Activated B cell treated with CpG ODN at 0.5 μM for 24 hours (primary cell): ENCODE measurements at regions not wholly inside any gene's neighbourhood (a gene's known extent, or its start where the extent isn't known, plus 50 kb on each side); places are given as distances from the start of the nearest gene placed in this dataset.
"Not testable (repeated sequence)": the region's sequence is repeated elsewhere in the genome, so short reads cannot be mapped to it uniquely, and the experiment has no call there.

ENCODE experiments used
- ATAC-seq: fragments of 200-7000 bp; cut with Tn5 transposase; one replicate; pipeline ENCODE4 v1.10.0; 2021; ENCODE audit warnings: low read depth, mild to moderate bottlenecking, moderate library complexity
- CTCF ChIA-PET: fragments of 350-600 bp; sonication (Branson Sonifier 250); formaldehyde crosslinking; loops from one replicate; lab custom pipeline; 2021; ENCODE audit warnings: antibody characterized with exemption; lab: Charles Lee
- POLR2A ChIA-PET: fragments of 350-600 bp; sonication (Branson Sonifier 250); formaldehyde crosslinking; loops from one replicate; lab custom pipeline; 2021; ENCODE audit warnings: antibody characterized with exemption; lab: Charles Lee
- DNase-seq: peaks from one replicate; pipeline ENCODE4 v3.0.0; 2022
- H3K27ac Mint-ChIP-seq: one replicate; pipeline ENCODE4 v1.8.0; 2020; ENCODE audit warnings: mixed read lengths
- H3K27me3 Mint-ChIP-seq: one replicate; pipeline ENCODE4 v1.8.0; 2021; ENCODE audit warnings: mixed read lengths
- H3K36me3 Mint-ChIP-seq: one replicate; pipeline ENCODE4 v1.8.0; 2021; ENCODE audit warnings: low read depth, mixed read lengths
- H3K4me1 Mint-ChIP-seq: one replicate; pipeline ENCODE4 v1.8.0; 2021; ENCODE audit warnings: mixed read lengths
- H3K4me3 Mint-ChIP-seq: one replicate; pipeline ENCODE4 v1.8.0; 2020; ENCODE audit warnings: mild to moderate bottlenecking, mixed read lengths
- H3K9me3 Mint-ChIP-seq: one replicate; pipeline ENCODE4 v1.8.0; 2020; ENCODE audit warnings: mixed read lengths
- intact Hi-C: fragments of 100-400 bp; cut with micrococcal nuclease; formaldehyde crosslinking; loops from one replicate; pipeline ENCODE4 v1.15.1; 2024
- TF ChIP-seq, protein P1 (sequence below): fragments of 200-600 bp; IDR thresholded peaks from one replicate; pipeline ENCODE4 v1.8.0; 2022; ENCODE audit warnings: antibody characterized with exemption, mild to moderate bottlenecking

- ChIA-PET CTCF (no interaction called here), POLR2A (no interaction called here)
- DNase-seq (no peak), ATAC-seq (no peak)
- intact Hi-C loops: no loop called here
- TF ChIP-seq, protein P1, sequence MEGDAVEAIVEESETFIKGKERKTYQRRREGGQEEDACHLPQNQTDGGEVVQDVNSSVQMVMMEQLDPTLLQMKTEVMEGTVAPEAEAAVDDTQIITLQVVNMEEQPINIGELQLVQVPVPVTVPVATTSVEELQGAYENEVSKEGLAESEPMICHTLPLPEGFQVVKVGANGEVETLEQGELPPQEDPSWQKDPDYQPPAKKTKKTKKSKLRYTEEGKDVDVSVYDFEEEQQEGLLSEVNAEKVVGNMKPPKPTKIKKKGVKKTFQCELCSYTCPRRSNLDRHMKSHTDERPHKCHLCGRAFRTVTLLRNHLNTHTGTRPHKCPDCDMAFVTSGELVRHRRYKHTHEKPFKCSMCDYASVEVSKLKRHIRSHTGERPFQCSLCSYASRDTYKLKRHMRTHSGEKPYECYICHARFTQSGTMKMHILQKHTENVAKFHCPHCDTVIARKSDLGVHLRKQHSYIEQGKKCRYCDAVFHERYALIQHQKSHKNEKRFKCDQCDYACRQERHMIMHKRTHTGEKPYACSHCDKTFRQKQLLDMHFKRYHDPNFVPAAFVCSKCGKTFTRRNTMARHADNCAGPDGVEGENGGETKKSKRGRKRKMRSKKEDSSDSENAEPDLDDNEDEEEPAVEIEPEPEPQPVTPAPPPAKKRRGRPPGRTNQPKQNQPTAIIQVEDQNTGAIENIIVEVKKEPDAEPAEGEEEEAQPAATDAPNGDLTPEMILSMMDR: no peak
- Mint-ChIP-seq H3K4me1 (no peaks in the 10 kb centered on the region), H3K9me3 (peaks cover 2% of the 10 kb centered on the region), H3K36me3 (no peaks in the 10 kb centered on the region), H3K27me3 (no peaks in the 10 kb centered on the region), H3K4me3 (no peak overlapping the region), H3K27ac (no peak overlapping the region)
These were observed 480.2 kb downstream of the FAT4 start for GRCh38 chr4:125794989-125795388.

- Mint-ChIP-seq H3K4me3 (no peak overlapping the region), H3K27me3 (no peaks in the 10 kb centered on the region), H3K36me3 (no peaks in the 10 kb centered on the region), H3K9me3 (peaks cover 2% of the 10 kb centered on the region), H3K27ac (no peak overlapping the region), H3K4me1 (no peaks in the 10 kb centered on the region)
- DNase-seq (no peak), ATAC-seq (no peak)
- intact Hi-C loops: no loop called here
- TF ChIP-seq, protein P1: no peak
- ChIA-PET CTCF (no interaction called here), POLR2A (no interaction called here)
These were observed 481.4 kb downstream of the FAT4 start for GRCh38 chr4:125796138-125796537.

DNA sequence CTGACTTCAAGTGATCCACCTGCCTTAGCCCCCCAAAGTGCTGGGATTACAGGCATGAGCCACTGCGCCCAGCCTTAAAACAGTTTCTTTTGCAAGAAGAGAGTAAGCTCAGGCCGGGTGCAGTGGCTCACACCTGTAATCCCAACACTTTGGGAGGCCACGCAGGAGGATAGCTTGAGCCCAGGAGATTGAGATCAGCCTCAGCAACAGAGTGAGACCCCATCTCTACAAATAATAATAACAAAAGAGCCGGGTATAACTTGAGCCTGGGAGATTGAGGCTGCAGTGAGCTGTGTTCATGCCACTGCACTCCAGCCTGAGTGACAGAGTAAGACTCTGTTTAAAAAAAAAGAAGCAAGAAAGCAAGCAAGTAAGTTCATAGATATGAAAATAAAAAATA, 482.9 kb downstream of the FAT4 start:
- H3K4me1 Mint-ChIP-seq, H3K27me3 Mint-ChIP-seq, H3K4me3 Mint-ChIP-seq, H3K27ac Mint-ChIP-seq, H3K36me3 Mint-ChIP-seq, intact Hi-C loops, DNase-seq, CTCF ChIA-PET, POLR2A ChIA-PET, H3K9me3 Mint-ChIP-seq, ATAC-seq: not testable (repeated sequence)

DNA sequence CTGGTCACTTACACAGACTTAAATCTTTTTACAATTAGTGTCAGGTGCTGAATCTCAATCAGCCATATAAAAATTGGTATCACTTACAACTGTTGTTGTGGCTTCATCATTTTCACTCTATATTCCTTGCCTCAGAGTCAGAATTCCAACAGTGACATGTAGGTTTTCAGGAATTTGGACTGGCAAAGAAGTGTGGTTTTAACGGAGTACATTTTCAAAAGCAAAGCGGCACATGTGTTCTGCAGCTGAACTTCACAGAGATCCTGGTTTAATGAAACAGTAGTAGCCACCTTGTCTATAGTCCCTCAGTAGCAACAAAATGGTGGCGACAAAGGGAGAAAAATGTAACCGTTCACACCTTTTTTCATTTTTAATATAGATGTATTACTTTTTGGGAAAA, 486.6 kb downstream of the FAT4 start:
- no peaks in the 10 kb centered on the region for H3K36me3 Mint-ChIP-seq
- peaks cover 2% of the 10 kb centered on the region for H3K9me3 Mint-ChIP-seq
- ChIA-PET CTCF (no interaction called here), POLR2A (no interaction called here)
- no peaks in the 10 kb centered on the region for H3K27me3 Mint-ChIP-seq
- ATAC-seq: no peak
- H3K4me3 Mint-ChIP-seq: no peak overlapping the region
- DNase-seq: no peak
- no peak overlapping the region for H3K27ac Mint-ChIP-seq
- intact Hi-C loops: no loop called here
- TF ChIP-seq, protein P1: no peak
- no peaks in the 10 kb centered on the region for H3K4me1 Mint-ChIP-seq

- intact Hi-C loops: no loop called here
- no peaks in the 10 kb centered on the region for H3K27me3 Mint-ChIP-seq
- H3K36me3 Mint-ChIP-seq: no peaks in the 10 kb centered on the region
- TF ChIP-seq, protein P1: no peak
- no peak overlapping the region for H3K27ac Mint-ChIP-seq
- POLR2A ChIA-PET: no interaction called here
- no peak overlapping the region for H3K4me3 Mint-ChIP-seq
- peaks cover 2% of the 10 kb centered on the region for H3K9me3 Mint-ChIP-seq
- DNase-seq: no peak
- CTCF ChIA-PET: no interaction called here
- H3K4me1 Mint-ChIP-seq: no peaks in the 10 kb centered on the region
- ATAC-seq: no peak
These were observed 487.2 kb downstream of the FAT4 start for GRCh38 chr4:125801924-125802323.

GRCh38 chr4:125808022-125808421, 493.3 kb downstream of the FAT4 start:
- DNase-seq: no peak
- CTCF ChIA-PET: no interaction called here
- TF ChIP-seq, protein P1: no peak
- POLR2A ChIA-PET: no interaction called here
- H3K4me1 Mint-ChIP-seq: no peaks in the 10 kb centered on the region
- no peak overlapping the region for H3K4me3 Mint-ChIP-seq
- intact Hi-C loops: no loop called here
- ATAC-seq: no peak
- no peak overlapping the region for H3K27ac Mint-ChIP-seq
- no peaks in the 10 kb centered on the region for H3K27me3 Mint-ChIP-seq
- no peaks in the 10 kb centered on the region for H3K36me3 Mint-ChIP-seq
- no peaks in the 10 kb centered on the region for H3K9me3 Mint-ChIP-seq
